Forelimb muscle (tissue), 1 donor: ENCODE measurements at regions not wholly inside any gene's neighbourhood (a gene's known extent, or its start where the extent isn't known, plus 50 kb on each side); places are given as distances from the start of the nearest gene placed in this dataset.

Experiments
- DNase-seq: peaks from one replicate; pipeline ENCODE4 v3.0.0-alpha.2; 2013; ENCODE audit warnings: low read depth

DNA sequence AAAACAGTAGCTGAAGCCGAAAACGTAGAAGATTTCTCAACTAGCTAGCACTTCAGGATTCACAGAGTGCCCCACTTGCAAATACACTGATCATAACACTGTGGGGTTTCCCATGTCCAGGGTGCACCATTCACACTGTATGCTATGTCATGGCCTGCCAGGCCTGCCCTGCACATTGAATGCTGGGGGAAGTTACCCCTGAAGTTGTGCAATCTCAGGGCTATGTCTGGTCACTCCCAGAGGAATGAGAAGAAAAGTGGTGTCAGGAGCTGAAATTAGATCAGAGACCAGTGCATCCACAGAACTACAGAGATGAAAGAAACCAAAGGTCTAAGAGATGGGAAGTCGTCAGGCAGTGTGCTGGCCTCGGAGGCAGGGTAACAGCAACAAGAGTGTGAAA lies 196.8 kb downstream of the RAP2A start:
- no peak for DNase-seq

DNA sequence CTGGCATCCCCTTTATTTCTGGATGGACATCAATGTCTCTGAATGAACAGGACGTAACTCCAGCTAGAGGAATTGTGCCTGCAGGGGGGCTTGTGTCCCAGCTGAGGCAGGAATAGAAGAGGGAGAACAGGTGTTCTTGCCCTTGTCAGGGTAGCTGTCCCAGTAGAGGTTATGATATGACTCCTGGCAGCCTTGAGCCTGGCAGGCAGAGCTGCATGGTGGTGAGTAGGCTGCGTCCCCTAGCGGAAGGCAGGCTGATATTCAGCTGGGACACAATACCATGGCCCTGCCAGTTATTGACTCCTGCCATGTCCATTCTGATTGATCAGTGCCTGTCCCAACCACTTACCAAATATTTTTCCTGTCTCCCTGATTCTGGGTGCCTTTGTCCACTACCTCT lies 197.2 kb downstream of the RAP2A start:
- no peak for DNase-seq

DNA sequence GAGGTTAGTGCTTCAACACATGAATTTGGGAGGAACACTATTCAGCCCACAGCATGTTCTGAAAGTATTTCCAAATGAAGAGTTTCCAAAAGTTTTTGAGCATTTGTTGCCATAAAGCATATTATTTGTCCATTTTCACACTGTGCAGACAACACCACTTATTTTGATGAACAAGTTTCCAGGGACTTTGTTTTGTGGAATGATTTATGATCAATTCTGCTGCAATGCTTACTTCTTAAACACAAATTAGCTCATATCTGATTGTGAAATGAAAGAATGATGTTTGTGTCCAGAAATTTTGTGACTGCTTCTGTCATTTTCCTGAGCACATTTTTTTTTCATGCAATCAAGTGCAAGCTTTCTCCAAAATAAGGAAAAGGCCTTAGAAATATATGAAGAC lies 205.3 kb downstream of the RAP2A start:
- no peak for DNase-seq

DNA sequence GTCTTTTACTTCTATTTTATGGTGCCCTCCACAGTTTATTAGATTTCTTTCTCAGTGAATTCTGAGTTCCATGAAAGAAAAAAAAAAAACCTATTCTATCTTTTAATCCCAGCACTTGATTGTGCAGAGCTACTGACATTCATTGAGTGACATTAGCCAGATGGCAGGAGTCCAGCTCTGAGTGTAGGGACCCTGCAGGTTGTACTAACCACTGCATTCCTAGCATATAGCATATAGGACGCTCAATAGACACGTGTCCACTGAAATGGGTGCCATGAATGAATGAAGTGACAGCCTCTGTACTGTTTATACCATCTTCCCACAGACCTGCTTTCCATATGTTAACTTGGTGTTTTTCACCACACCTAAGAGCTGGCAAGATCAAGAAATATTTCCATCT lies 206.3 kb downstream of the RAP2A start:
- no peak for DNase-seq

DNA sequence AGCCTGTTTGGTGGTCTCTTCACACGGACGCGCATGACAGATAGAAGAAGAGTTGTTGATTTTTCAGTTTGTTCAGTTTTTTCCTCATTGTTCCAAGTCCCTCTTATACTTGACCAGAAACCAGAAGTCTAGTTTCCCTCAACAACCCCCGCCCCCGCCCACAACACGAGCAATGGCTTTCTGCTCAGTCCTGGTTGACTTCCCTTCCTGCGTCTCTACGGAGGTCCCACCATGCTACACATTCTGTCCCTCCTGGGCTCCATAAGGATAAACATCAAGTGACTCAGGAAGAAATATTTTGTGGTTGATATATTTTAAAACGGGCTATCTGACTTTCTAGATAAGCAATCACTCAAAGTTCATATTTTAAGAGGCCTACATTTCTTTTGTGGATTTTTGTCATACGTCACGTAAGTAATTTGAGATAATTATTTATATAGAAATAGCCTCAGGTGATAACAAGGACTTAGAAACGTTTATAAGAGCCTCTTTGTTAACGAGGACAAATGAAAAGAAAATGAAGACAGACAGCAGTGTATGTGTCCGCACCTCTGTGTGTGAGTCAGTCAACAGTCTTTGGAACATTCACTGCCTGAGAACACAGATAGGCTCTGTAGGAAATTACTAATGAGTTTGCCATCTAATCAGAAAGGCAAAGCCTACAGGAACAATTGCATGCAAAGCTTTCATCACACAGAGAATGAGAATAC lies 214.4 kb downstream of the RAP2A start:
- DNase-seq: no peak

DNA sequence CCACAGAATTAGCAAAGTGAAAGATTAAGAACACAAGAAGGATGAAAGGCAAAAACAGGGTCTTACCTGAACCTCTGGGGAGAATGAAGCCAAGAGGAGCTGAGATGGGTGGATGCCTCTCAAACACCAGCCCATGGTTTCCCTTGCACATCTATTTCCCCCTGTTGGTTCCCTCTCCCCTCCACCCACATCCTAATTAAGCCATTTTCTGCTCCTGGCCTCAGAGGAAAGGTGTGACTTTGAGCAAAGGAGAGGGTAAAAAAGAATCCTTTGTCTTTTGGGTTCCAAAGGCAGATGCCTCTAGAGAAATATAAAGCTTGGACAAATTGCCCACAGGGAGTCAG lies 214.9 kb downstream of the RAP2A start:
- DNase-seq: no peak

DNA sequence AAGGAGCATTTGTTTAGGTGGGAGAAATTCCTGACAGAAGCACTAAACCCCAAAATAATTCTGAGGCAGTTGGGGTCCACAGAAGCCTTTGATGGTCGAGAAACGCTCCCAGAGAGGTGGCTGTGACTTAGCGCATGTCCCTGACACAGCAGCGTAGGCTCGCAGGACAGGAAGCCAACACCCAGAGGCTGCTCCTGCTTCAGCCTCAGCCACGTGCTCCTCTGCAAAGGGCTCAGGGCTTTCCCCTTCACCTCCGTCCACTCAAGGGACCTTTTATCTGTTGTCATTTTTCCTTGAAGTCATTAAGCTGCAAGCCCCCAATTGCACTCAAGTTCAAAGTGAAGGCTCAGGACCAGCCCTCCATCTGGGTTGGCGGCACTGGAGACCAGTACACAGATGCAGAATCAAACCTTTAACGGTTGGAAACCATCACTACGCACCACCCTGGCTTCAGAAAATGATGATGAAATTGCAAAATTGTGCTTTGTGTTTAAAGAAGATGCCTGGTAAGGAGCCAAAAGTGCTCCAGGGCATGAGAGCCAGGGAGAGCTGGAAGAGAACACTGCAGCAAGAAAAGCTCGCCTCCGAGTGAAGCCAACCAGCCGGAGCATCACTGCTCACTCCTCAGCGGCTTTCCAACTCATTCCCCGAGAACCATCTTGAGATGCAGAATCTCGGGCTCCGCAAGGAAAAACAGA lies 219.6 kb downstream of the RAP2A start:
- DNase-seq: no peak

DNA sequence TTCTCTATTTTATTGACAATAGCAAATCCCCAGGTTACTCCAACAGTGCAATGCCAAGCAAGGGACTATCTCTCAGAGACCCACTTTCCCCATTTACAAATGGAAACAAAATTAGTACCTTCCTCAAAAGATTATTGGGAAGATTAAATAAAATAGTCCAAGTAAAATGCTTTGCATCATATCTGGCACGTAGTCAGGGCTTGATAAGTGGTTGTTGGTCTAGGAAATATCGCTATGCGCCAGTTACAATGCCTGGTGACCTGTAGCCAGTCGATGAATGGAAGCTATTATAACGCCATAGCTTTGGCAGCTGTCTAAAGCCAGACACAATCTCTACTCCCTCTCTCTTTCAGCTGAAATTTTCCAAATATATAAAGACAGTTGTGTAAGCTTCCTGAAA lies 220.3 kb downstream of the RAP2A start:
- no peak for DNase-seq

DNA sequence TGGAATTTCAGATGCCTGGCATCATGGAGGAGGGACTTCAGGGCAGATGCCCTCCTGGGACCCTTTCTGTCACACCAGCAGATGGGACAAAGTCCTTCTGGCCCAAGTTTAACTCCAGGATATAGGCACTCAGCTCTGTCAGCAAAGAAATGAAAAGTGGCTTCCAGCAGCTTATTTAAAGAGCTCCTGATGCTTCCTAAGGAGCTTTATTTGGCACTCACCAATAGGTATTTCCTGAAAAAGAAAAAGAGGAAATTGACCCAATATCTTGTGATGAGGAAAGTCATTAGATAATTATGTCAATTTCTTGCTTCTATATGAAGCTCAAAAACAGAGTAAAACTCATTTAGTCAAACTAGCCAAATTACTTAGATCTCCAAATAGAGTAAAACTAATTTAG lies 224.6 kb downstream of the RAP2A start:
- no peak for DNase-seq

DNA sequence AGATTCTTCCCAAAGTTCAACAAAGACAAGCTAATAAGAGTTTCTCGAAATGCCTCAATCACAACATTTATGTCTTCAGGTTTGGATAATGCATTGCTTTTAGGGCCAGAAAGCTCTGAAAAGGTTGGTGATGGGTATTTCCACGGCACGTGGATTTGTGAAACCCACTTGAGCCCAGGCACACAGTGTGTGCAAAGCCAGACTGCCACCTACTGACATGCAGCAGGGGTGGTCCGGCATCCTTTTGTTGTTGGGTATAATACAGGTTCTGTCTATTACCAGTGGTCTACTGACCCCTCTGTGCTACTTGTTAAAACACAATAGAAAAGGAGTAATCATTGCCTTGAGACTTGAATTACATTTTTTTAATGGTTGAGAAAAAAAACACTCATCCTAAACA lies 225.6 kb downstream of the RAP2A start:
- DNase-seq: no peak

DNA sequence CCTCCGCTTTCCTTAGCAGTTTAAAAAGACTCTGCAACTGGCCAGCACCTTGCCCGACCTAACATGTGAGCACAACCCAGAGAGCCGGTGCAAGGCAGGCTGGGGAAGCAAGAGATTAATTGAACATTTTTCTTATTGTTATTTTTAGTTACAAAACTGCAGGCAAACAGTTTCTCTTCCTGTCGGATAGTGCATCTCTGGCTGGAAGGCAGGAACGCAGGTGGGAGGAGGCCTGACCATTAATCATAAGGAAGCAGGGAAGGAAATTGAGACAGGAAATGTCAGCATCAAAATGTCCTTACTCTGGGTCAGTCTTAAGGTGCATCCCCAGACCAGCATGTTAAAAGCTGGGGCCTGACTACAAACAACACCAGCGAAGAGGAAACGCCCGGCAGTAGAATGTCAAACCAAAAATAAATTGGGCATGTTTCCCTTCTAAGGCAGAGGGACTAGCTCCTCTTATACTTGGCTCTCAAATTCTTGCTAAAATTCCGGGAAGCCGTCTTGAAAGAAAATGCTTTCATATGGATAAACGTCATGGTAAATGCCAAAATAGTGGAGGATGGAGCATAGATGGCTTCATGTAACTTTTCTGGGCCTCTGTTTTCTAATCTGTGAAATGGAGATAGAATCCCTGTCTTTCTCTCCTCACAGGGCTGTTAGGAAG lies 226.8 kb downstream of the RAP2A start:
- no peak for DNase-seq

DNA sequence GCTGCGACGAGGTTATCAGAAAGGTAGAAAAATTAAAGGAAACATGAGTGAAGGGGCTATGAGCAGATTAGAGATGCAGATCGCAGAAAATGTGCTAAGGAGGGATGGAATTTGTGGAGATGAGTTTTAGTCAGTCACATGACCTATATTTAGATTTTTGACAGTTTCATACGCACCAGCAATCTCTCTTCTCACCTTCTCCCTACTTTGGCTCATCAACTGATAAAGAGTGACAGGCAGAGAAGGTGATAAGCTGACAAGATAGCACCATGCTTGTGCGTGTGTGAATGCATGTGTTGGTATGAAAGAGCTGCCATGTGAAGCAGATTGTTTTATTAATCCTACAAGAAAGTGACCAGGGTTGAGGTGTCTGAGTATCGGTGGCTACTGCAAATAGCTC lies 252.6 kb downstream of the RAP2A start:
- no peak for DNase-seq

DNA sequence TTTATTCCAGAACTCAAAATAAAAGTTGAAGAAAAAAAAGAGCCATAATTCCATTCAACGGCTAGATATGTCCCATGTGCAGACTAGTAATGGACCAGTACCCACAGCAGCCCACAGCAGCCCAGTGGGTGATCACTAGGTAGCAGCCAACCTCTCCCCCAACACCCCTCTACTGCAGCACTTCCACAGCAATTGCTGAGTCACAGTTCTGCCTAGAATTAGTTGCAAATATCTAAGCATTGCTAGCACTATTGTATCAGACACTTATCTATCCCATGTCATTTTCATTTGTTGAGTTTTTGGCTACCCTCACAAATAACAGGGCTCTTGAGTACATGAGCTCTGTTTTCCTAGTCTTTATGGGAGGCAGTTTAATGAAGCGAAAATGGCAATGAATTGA lies 258.7 kb downstream of the RAP2A start:
- no peak for DNase-seq

DNA sequence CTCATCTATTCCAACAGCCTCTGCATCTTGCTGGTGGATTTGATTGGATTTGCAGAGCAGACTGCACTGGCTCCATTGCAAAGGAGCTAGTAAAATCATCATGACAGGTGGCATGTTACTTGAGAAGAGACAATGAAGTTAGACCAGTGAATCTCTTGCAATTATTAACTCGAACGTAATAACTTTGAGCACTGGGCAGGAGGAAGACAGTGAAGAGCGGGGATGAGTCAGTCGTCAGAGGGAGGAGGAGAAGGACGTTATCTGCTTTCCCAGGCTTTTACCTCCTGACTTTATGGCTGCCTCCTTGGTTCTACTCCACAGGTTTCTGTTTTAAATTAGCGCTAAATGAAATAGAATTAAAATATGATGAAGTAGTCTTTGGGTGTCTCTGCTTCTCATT lies 257.8 kb upstream of the IPO5 start:
- DNase-seq: no peak

DNA sequence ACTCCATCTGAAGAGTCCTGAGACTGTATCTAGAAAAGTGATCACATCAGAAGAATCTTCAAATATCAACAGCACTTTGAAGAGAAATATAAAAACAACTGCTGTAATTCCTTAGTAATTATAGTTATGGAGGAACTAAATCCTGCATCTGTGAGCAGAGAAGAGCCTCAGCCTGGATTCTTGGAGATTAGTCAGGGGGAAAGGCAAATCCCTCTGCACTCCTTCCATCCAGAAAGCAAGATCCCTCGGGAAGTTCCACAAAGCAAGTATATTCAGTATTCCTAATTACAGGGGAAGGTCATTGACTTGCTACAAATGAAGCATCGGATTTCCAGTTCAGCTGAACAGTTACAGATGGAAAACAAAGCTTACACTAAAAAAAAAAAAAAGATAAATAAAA lies 256.6 kb upstream of the IPO5 start:
- no peak for DNase-seq

DNA sequence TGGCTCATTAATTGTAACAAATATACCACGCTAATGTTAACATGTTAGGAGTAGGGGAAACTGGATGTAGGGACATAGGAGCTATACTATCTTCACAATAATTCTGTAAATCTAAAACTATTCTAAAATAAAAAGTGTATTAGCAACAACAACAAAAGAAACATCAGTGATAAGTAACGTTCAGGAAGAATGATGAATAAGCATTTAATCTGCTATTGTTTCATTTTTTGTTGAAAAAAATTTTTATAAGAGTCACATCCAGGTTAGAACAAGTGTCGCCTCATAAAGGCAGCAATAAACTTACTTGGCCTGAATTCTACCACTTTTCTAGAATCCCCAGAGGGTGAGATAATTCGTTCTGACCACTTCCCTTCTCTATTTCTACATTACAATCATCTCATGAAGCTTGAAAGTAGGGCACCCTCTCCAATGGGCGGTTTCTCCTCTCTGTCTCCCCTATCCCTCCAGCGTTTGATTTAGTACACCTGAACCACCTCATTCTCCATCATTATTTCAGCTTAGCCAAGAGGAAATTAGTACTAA lies 253.1 kb upstream of the IPO5 start:
- DNase-seq: no peak

DNA sequence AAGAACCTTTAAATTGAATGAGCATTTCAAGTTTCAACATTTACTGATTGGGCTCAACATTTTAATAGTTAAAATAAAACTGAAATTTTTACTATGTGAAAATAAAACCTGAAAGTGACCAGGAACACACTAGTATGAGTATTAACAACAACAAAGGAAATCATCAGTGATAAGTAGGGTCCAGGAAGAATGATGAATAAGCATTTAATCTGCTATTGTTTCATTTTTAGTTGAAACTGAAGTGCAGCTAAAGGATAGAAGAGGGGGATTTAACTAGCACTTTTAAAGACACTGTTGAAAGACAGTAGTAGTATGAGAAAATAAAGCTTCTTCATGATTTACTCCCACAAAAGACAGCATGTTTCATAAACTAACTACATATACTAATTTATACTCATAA lies 250.9 kb upstream of the IPO5 start:
- DNase-seq: no peak

DNA sequence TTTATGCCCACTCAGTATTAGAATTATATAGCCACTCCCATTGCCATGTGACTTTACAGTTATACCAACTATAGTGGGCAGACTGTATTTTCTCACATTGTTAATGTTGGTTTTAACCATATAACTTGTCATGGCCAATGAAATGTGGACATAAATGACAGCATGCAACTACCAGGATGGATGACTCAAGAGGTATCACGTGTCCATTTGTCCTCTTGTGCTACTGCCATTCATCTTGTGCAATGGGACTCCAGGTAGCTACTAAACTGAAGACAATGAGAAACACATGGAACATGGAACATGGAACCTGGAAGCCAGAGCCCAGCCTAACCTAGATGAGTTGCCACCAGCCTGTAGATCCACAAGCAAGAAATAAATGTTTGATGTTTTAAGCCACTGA lies 242.7 kb upstream of the IPO5 start:
- DNase-seq: no peak

DNA sequence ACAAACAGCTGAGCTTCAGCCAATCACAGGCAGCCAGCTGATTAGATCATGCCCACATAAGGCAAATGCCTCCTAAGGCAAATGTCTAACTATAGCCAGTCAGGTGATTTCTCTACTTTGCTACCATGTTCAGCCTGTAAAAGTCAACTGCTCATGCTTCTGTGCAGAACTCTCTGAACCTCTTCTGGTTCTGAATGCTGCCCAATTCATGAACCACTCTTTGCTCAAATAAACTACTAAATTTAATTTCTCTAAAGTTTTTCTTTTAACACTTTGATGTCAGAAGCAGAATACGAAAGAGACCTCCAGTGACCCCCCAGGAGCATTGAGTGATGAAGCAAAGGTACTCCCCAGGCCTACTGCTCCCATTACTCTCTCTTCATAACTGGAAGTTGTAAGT lies 240.7 kb upstream of the IPO5 start:
- no peak for DNase-seq

DNA sequence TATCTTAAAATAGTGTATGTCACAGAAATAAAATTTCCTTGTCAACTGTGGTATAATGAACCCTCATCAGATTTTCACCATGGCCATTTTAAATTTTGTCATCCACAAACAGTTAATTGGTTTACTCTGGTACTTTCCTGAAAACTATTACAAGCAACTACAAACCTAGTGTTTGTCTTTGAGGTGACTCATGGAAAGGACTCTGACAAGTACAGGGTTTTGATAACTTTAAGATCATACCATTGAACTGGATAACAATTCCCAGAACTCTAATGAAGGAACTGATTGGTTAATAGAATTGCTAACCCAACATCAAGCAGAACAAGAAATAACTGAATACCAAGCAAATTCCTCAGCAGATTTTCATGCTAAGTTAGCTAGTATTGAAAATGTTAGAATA lies 237.7 kb upstream of the IPO5 start:
- no peak for DNase-seq

DNA sequence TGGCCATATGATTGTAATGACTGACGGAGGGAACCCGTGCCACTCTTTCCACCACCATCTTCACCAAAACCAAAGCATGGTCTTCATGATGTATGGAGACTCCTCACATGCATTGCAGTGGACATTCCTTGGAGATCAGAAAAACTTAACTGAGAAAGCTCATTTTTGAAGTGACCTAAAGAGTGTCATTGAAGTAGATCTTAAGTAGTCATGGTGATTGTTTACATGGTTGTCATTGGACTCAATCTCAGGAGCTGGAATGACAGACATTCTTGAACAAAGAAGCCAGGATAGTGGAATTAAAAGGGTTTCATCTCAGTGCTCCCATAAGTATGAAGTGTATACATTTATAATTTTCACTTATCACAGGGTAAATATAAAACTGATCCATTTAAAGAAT lies 236.7 kb upstream of the IPO5 start:
- DNase-seq: no peak

DNA sequence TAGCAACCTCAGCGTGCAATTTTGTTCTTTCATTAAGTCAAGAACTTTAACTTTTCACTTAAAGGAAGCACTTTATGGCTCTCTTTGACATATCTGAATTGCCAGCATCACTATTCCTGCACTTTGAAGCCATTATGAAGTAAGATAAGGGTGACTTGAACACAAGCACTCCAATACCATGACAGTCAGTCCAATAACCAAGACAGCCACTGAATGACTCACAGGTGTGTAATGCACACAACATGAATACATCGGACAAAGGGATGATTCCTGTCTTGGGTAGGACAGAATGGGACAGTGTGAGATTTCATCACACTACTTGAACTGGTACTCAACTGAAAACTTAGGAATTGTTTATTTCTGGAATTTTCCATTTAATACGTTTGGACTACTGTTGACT lies 233.7 kb upstream of the IPO5 start:
- DNase-seq: no peak

DNA sequence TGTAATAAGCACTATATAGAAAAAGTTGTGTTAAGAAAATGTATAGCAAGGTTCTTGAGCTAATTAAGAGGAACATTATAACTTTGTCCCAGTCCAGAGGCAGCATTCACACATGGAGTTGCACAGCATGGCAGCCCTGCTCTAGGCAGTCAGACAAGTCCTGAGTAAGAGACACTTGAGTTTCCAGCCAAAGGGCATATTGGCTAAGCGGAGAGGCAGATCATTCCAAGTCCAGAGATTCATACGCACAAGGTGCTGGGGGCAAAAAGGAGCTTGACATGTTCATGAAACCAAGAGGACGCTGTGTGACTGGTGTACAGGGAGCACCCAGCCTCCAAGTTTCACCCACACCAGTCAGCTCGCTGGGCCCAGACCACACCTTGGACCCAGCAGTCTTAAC lies 232.6 kb upstream of the IPO5 start:
- no peak for DNase-seq
